GM13976 (cell line): ENCODE measurements at regions not wholly inside any gene's neighbourhood (a gene's known extent, or its start where the extent isn't known, plus 50 kb on each side); places are given as distances from the start of the nearest gene placed in this dataset.

Source experiments
- DNase-seq: peaks from one replicate; pipeline ENCODE4 v3.0.0; 2012; ENCODE audit warnings: low spot score
- in situ Hi-C: fragments of 300-500 bp; cut with MboI; formaldehyde crosslinking; loops from one replicate; pipeline ENCODE4 v1.12.0; 2022; ENCODE audit warnings: low sequenced_read_pairs, mixed read lengths, inconsistent platforms; ENCODE audit not compliant: unreplicated experiment
- TF ChIP-seq, protein P1 (sequence below): IDR thresholded peaks from 2 replicates; pipeline ENCODE4 v1.5.1; 2012; ENCODE audit warnings: borderline replicate concordance, mild to moderate bottlenecking; ENCODE audit not compliant: insufficient read depth; ENCODE audit errors: extremely low read depth, missing control alignments, control extremely low read depth

GRCh38 chr18:39007031-39007902 is 1441.7 kb upstream of the CELF4 start:
- TF ChIP-seq, protein P1, sequence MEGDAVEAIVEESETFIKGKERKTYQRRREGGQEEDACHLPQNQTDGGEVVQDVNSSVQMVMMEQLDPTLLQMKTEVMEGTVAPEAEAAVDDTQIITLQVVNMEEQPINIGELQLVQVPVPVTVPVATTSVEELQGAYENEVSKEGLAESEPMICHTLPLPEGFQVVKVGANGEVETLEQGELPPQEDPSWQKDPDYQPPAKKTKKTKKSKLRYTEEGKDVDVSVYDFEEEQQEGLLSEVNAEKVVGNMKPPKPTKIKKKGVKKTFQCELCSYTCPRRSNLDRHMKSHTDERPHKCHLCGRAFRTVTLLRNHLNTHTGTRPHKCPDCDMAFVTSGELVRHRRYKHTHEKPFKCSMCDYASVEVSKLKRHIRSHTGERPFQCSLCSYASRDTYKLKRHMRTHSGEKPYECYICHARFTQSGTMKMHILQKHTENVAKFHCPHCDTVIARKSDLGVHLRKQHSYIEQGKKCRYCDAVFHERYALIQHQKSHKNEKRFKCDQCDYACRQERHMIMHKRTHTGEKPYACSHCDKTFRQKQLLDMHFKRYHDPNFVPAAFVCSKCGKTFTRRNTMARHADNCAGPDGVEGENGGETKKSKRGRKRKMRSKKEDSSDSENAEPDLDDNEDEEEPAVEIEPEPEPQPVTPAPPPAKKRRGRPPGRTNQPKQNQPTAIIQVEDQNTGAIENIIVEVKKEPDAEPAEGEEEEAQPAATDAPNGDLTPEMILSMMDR, result no peak
- in situ Hi-C loops, result no loop called here
- no peak for DNase-seq

DNA sequence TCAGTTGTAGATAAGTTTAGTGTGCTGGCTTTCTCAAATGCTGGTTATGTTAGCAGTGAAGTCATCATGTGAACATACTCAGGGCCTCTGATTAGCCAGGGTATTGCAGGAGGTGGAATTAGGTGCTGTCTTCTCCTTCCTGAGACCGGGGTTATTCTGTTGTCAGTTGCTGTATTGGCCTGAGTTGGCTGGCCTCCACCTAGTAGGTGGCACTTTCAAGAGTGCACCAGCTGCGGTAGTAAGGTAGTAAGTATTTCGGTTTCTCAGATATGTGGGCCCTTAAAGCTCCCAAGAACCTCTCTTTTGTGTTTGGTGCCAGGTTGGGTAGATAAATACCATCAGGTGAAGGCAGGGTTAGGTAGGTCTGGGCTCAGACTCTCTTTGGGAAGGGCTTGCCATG is 1430.5 kb upstream of the CELF4 start:
- in situ Hi-C loops, result no loop called here
- DNase-seq, result no peak
- TF ChIP-seq, protein P1, result no peak

- in situ Hi-C loops, result no loop called here
- TF ChIP-seq, protein P1, result no peak
- DNase-seq, result no peak
These were observed 1427.7 kb upstream of the CELF4 start for GRCh38 chr18:38993342-38993741.

- DNase-seq, result no peak
- TF ChIP-seq, protein P1, result no peak
- in situ Hi-C loops, result no loop called here
These were observed 1419.4 kb upstream of the CELF4 start for GRCh38 chr18:38984968-38985367.

- DNase-seq, result no peak
- in situ Hi-C loops, result no loop called here
- TF ChIP-seq, protein P1, result no peak
These were observed 1416.5 kb upstream of the CELF4 start for GRCh38 chr18:38982072-38982471.

- DNase-seq, result no peak
- in situ Hi-C loops, result no loop called here
- TF ChIP-seq, protein P1, result no peak
These were observed 1415.8 kb upstream of the CELF4 start for GRCh38 chr18:38981389-38981788.
